Keratinocyte (primary cell): ENCODE measurements at regions not wholly inside any gene's neighbourhood (a gene's known extent, or its start where the extent isn't known, plus 50 kb on each side); places are given as distances from the start of the nearest gene placed in this dataset.

Experiments
- DNase-seq: peaks from one replicate; pipeline ENCODE4 v3.0.0-alpha.2; 2011; ENCODE audit warnings: low read depth, missing footprints, low spot score
- FAIRE-seq: peaks from 2 replicates; lab custom pipeline; 2011; peaks lifted over from hg19 to GRCh38; lab: Jason Lieb, UNC
- H2AFZ ChIP-seq: 2 replicates; pipeline ENCODE4 v1.6.0; 2012; ENCODE audit warnings: low read length, control low read depth, inconsistent platforms; ENCODE audit not compliant: control insufficient read depth
- H3K27ac ChIP-seq: 2 replicates; pipeline ENCODE4 v1.5.1; 2011; ENCODE audit warnings: low read length; ENCODE audit not compliant: control insufficient read depth, insufficient read depth
- H3K27me3 ChIP-seq: 3 replicates; pipeline ENCODE4 v1.6.0; 2011; ENCODE audit warnings: low read length; ENCODE audit not compliant: control insufficient read depth, insufficient read depth; ENCODE audit errors: extremely low read depth
- H3K36me3 ChIP-seq, 2 experiments: 2 replicates in 1 of 2; 3 replicates in 1 of 2; pipeline ENCODE4 v1.5.1; 2011; ENCODE audit warnings: low read length in 2 of 2, mild to moderate bottlenecking in 1 of 2; ENCODE audit not compliant: control insufficient read depth in 2 of 2, insufficient read depth in 2 of 2; ENCODE audit errors: extremely low read depth in 1 of 2
- H3K4me1 ChIP-seq: 3 replicates; pipeline ENCODE4 v1.5.1; 2011; ENCODE audit warnings: low read length; ENCODE audit not compliant: control insufficient read depth, insufficient read depth; ENCODE audit errors: extremely low read depth
- H3K4me2 ChIP-seq: 3 replicates; pipeline ENCODE4 v1.6.0; 2011; ENCODE audit warnings: low read depth, low read length; ENCODE audit not compliant: control insufficient read depth, insufficient read depth; ENCODE audit errors: extremely low read depth
- H3K4me3 ChIP-seq, 3 experiments: fragments of 200-600 bp in 1 of 3; sonication (generic) in 1 of 3; 2 replicates in 2 of 3; 3 replicates in 1 of 3; pipeline ENCODE4 v1.5.1; 2011 to 2016; ENCODE audit warnings: low read length in 3 of 3, mild to moderate bottlenecking in 3 of 3, control low read depth in 2 of 3, inconsistent platforms in 1 of 3, low read depth in 1 of 3, mixed read lengths in 1 of 3, mixed run types in 1 of 3, moderate library complexity in 1 of 3; ENCODE audit not compliant: control insufficient read depth in 2 of 3, insufficient read depth in 2 of 3; ENCODE audit errors: extremely low read depth in 1 of 3
- H3K79me2 ChIP-seq: 2 replicates; pipeline ENCODE4 v1.6.0; 2012; ENCODE audit warnings: low read length; ENCODE audit not compliant: control insufficient read depth, insufficient read depth
- H3K9ac ChIP-seq: 3 replicates; pipeline ENCODE4 v1.6.0; 2011; ENCODE audit warnings: low read length; ENCODE audit not compliant: control insufficient read depth, insufficient read depth; ENCODE audit errors: extremely low read depth
- H3K9me1 ChIP-seq: 3 replicates; pipeline ENCODE4 v1.6.0; 2011; ENCODE audit warnings: low read length; ENCODE audit not compliant: control insufficient read depth, insufficient read depth; ENCODE audit errors: extremely low read depth
- H3K9me3 ChIP-seq: 2 replicates; pipeline ENCODE4 v1.5.1; 2012; ENCODE audit warnings: low read depth, low read length; ENCODE audit not compliant: control insufficient read depth
- H4K20me1 ChIP-seq: 3 replicates; pipeline ENCODE4 v1.6.0; 2011; ENCODE audit warnings: low read length; ENCODE audit not compliant: control insufficient read depth, insufficient read depth; ENCODE audit errors: extremely low read depth
- EZH2 ChIP-seq: IDR thresholded peaks from one replicate; pipeline ENCODE4 v1.6.1; 2012; ENCODE audit warnings: inconsistent platforms, mild to moderate bottlenecking, low read length, moderate library complexity
- dilution Hi-C: fragments of 300-500 bp; cut with MboI; formaldehyde crosslinking; loops from one replicate; pipeline ENCODE4 v1.7.0; 2020; ENCODE audit warnings: low sequenced_read_pairs; ENCODE audit not compliant: extremely low pct_ligation_motif_present
- TF ChIP-seq, protein P1 (sequence below), 3 experiments: IDR thresholded peaks in 1 of 3; conservative IDR thresholded peaks in 1 of 3; optimal IDR thresholded peaks in 1 of 3; 2 replicates in 2 of 3; 3 replicates in 1 of 3; pipeline versions ENCODE3 to v1.5.1; 2011; ENCODE audit warnings: low read length in 3 of 3, mild to moderate bottlenecking in 3 of 3, moderate library complexity in 2 of 3, control low read depth in 1 of 3, inconsistent platforms in 1 of 3; ENCODE audit not compliant: insufficient read depth in 2 of 3; ENCODE audit errors: extremely low read depth in 1 of 3

DNA sequence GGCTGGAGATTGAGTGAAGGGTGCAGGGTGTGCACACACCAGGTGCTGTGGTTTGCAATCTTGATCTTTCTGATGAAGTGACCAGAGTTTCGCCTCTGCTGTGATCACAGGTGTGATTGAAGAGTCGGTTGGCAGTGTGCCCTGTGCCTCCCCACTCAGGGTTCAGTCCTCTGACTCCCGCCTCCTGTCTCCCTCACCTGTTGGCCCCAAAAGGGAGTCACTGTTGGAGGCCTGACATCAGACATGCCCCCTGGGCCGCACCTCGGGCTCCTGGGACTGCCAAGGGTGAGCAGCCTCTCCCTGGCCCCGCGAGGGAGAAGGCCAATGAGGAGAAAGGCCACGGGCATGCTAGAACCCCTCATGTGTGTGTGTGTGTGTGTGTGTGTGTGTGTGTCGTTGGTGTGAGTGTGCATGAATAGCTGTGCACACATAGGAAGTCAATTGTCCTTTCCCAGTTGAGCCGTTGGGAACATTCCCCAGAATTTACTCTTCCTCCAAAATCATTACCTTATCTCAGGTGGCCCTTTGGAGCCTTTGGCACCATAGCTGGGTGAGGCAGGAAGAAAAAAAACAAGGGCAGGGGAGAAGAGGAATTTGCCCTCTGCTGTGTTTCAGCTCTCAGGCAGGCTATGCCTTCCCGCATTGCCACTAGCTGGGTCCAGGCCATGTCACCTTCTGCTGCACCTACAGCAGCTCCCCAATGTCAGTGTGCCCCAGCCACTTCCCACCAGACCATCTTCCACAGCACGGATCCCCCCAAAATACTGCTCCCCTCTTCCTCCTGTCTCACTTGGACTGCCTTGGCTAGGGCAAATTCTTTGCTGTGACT lies 78.1 kb upstream of the LAPTM4A start:
- Histone ChIP-seq H3K4me2 (no peak overlapping the region), H3K9me3 (no peaks in the 10 kb centered on the region), H4K20me1 (no peaks in the 10 kb centered on the region), H3K9me1 (no peaks in the 10 kb centered on the region), H3K4me3 (no peak overlapping the region), H3K4me1 (peaks cover 18% of the 10 kb centered on the region), H3K27me3 (no peaks in the 10 kb centered on the region), H3K9ac (no peak overlapping the region), H2AFZ (no peak overlapping the region), H3K79me2 (no peaks in the 10 kb centered on the region), H3K27ac (no peak overlapping the region), H3K36me3 (no peaks in the 10 kb centered on the region)
- FAIRE-seq (no peak), DNase-seq (no peak)
- dilution Hi-C loops, result no loop called here
- TF ChIP-seq, protein P1, sequence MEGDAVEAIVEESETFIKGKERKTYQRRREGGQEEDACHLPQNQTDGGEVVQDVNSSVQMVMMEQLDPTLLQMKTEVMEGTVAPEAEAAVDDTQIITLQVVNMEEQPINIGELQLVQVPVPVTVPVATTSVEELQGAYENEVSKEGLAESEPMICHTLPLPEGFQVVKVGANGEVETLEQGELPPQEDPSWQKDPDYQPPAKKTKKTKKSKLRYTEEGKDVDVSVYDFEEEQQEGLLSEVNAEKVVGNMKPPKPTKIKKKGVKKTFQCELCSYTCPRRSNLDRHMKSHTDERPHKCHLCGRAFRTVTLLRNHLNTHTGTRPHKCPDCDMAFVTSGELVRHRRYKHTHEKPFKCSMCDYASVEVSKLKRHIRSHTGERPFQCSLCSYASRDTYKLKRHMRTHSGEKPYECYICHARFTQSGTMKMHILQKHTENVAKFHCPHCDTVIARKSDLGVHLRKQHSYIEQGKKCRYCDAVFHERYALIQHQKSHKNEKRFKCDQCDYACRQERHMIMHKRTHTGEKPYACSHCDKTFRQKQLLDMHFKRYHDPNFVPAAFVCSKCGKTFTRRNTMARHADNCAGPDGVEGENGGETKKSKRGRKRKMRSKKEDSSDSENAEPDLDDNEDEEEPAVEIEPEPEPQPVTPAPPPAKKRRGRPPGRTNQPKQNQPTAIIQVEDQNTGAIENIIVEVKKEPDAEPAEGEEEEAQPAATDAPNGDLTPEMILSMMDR (optimal IDR thresholded peaks at IDR 0.05 in 1 of 3, IDR thresholded peaks at IDR 0.05 in 1 of 3, conservative IDR thresholded peaks at IDR 0.05 in 1 of 3; ENCODE audit: extremely low read depth in 1 of 3, insufficient read depth in 2 of 3, low read length in 3 of 3), result no peak
- no peak for TF ChIP-seq EZH2

DNA sequence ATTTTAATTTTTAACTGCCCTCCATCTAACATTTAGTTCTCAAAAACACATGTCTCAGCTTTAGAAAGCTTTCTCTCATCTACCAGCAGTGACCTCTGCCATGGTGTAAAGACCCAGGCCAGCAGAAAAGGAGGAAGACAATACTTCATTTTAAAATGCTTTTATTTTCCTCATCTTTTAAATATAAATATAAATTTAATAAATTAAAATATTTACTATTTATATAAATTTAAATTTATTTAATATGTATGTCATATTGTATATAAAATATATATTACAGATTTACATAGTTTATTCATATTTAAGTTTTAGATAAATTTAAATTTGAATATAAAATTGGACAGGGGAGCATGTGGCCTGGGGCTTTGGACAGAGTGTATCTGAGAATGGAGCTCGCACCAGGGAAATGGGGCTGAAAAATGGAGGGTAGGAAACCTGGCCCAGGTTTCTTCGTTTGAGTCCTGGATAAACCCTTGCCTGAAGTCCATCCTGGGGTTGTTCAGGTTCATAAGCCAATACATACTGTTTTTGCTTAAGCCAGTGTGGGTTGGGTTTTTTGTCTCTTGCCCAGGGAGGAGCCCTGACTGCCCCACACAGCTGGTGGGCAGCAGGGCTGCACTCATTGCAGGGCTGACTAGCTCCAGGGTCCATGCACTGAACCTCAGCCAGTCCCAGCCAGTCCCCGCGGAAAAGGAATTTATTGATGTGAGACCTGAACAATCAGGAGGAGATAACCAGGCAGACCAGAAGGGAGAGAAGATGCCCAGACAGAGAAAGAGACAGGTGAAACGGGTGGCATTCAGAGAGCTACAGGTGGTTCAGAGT lies 77.3 kb upstream of the LAPTM4A start:
- Histone ChIP-seq H3K79me2 (no peaks in the 10 kb centered on the region), H2AFZ (no peak overlapping the region), H3K27ac (no peak overlapping the region), H3K9me3 (no peaks in the 10 kb centered on the region), H4K20me1 (no peaks in the 10 kb centered on the region), H3K9ac (no peak overlapping the region), H3K36me3 (no peaks in the 10 kb centered on the region), H3K4me2 (no peak overlapping the region), H3K4me3 (no peak overlapping the region), H3K4me1 (peaks cover 18% of the 10 kb centered on the region), H3K27me3 (no peaks in the 10 kb centered on the region), H3K9me1 (no peaks in the 10 kb centered on the region)
- no peak for FAIRE-seq
- dilution Hi-C loops, result no loop called here
- no peak for DNase-seq
- no peak for TF ChIP-seq EZH2
- TF ChIP-seq, protein P1 (optimal IDR thresholded peaks at IDR 0.05 in 1 of 3, IDR thresholded peaks at IDR 0.05 in 1 of 3, conservative IDR thresholded peaks at IDR 0.05 in 1 of 3; ENCODE audit: extremely low read depth in 1 of 3, insufficient read depth in 2 of 3, low read length in 3 of 3), result no peak
